ENCODE measurements at regions not wholly inside any gene's neighbourhood (a gene's known extent, or its start where the extent isn't known, plus 50 kb on each side); places are given as distances from the start of the nearest gene placed in this dataset.
"Not testable (repeated sequence)": the region's sequence is repeated elsewhere in the genome, so short reads cannot be mapped to it uniquely, and the experiment has no call there.

DNA sequence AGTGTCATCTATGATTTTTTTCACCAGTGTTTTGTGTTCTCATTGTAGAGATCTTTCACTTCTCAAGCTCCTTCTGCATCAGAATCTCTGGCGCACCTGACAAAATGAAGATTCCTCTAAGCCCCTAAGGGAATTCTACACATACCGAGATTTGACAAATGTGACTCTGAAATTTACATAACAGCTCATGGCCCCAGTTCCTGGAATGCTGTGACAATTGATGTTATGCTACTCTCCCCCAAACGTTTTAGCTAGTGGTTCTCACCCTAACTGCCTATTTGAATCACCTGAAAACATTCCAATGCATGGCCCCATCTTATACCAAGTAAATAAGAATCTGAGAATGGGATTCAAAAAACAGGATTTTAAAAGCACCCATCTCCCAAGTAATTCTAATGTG is 162.1 kb upstream of the FKBP1C start (continued):
- TF ChIP-seq ZNF138 (tag by site-specific recombination; IDR thresholded peaks at IDR 0.05; ENCODE audit: borderline replicate concordance) (no peak), ZFP37 (tag by site-specific recombination; IDR thresholded peaks at IDR 0.05) (no peak), EGR2 (tag by site-specific recombination; IDR thresholded peaks at IDR 0.05; ENCODE audit: low read depth) (no peak), KLF10 (tag by site-specific recombination; IDR thresholded peaks at IDR 0.05) (no peak)
- TF ChIP-seq, protein P1, sequence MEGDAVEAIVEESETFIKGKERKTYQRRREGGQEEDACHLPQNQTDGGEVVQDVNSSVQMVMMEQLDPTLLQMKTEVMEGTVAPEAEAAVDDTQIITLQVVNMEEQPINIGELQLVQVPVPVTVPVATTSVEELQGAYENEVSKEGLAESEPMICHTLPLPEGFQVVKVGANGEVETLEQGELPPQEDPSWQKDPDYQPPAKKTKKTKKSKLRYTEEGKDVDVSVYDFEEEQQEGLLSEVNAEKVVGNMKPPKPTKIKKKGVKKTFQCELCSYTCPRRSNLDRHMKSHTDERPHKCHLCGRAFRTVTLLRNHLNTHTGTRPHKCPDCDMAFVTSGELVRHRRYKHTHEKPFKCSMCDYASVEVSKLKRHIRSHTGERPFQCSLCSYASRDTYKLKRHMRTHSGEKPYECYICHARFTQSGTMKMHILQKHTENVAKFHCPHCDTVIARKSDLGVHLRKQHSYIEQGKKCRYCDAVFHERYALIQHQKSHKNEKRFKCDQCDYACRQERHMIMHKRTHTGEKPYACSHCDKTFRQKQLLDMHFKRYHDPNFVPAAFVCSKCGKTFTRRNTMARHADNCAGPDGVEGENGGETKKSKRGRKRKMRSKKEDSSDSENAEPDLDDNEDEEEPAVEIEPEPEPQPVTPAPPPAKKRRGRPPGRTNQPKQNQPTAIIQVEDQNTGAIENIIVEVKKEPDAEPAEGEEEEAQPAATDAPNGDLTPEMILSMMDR (tag by site-specific recombination; IDR thresholded peaks at IDR 0.05), result no peak

DNA sequence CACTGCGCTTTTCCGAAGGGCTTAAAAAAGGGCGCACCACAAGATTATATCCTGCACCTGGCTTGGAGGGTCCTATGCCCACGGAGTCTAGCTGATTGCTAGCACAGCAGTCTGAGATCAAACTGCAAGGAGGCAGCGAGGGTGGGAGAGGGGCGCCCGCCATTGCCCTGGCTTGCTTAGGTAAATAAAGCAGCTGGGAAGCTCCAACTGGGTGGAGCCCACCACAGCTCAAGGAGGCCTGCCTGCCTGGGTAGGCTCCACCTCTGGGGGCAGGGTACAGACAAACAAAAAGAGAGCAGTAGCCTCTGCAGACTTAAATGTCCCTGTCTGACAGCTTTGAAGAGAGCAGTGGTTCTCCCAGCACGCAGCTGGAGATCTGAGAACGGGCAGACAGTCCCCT is 158.1 kb upstream of the FKBP1C start:
- H3K4me3 ChIP-seq (ENCODE audit: low read depth, low read length); CTCF ChIA-PET; H3K4me1 ChIP-seq (ENCODE audit: control insufficient read depth, insufficient read depth, low read length); H3K36me3 ChIP-seq (ENCODE audit: control insufficient read depth in 2 of 2, insufficient read depth in 1 of 2, low read length in 2 of 2); H3K9me3 ChIP-seq (ENCODE audit: control insufficient read depth, insufficient read depth, low read depth, low read length); H3K27ac ChIP-seq (ENCODE audit: extremely low read depth, low read depth, low read length); POLR2A ChIA-PET: not testable (repeated sequence)

DNA sequence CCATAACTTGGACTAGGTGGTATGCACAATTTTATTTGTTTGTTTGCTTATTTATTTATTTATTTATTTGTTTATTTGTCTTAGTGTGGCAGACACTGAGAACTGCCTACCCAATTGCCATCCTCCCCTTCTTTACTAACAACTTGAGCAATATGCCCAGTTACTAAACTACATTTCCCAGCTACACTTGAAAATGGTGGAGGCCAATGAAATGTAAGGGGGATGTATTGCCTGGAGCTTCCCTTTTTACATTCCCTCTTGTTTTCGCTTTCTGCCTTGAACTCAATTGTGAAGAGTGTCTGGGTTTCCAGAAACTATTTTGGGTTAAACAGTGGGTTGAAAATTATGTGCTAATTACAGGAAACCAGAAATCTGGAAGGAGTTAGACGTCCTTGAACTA is 152.7 kb upstream of the FKBP1C start:
- no peak overlapping the region for H3K4me3 ChIP-seq (ENCODE audit: low read depth, low read length)
- ChIA-PET POLR2A (no interaction called here), CTCF (interaction anchor here (0.5 kb wide), 2 partner anchors 21 to 94 kb away, joined by 3 read pairs; no protein-coding TSS in a partner anchor)
- H3K27ac ChIP-seq (ENCODE audit: extremely low read depth, low read depth, low read length), result no peak overlapping the region
- H3K9me3 ChIP-seq (ENCODE audit: control insufficient read depth, insufficient read depth, low read depth, low read length), result no peaks in the 10 kb centered on the region; the same call in 1 of the 2 replicates
- H3K36me3 ChIP-seq (ENCODE audit: control insufficient read depth in 2 of 2, insufficient read depth in 1 of 2, low read length in 2 of 2), result no peaks in the 10 kb centered on the region
- TF ChIP-seq ZNF76 (tag by site-specific recombination; IDR thresholded peaks at IDR 0.05; ENCODE audit: borderline replicate concordance, low read depth) (no peak), ZNF311 (tag by site-specific recombination; IDR thresholded peaks at IDR 0.05; ENCODE audit: borderline replicate concordance) (no peak), MEIS1 (CRISPR knock-in tag; IDR thresholded peaks at IDR 0.05; ENCODE audit: borderline replicate concordance) (no peak), ZNF747 (tag by site-specific recombination; IDR thresholded peaks at IDR 0.05) (no peak), ZNF157 (tag by site-specific recombination; IDR thresholded peaks at IDR 0.05) (no peak), ZNF629 (tag by site-specific recombination; IDR thresholded peaks at IDR 0.05) (no peak), ZNF596 (tag by site-specific recombination; IDR thresholded peaks at IDR 0.05) (no peak), PRDM1 (tag by site-specific recombination; IDR thresholded peaks at IDR 0.05) (no peak), ZFP37 (tag by site-specific recombination; IDR thresholded peaks at IDR 0.05) (no peak), BCL11A (tag by site-specific recombination; IDR thresholded peaks at IDR 0.05; ENCODE audit: low read depth) (no peak), ZEB2 (tag by site-specific recombination; IDR thresholded peaks at IDR 0.05) (no peak), ZNF585B (tag by site-specific recombination; IDR thresholded peaks at IDR 0.05) (no peak)
- TF ChIP-seq, protein P1 (tag by site-specific recombination; IDR thresholded peaks at IDR 0.05), result no peak
- TF ChIP-seq, protein P2, sequence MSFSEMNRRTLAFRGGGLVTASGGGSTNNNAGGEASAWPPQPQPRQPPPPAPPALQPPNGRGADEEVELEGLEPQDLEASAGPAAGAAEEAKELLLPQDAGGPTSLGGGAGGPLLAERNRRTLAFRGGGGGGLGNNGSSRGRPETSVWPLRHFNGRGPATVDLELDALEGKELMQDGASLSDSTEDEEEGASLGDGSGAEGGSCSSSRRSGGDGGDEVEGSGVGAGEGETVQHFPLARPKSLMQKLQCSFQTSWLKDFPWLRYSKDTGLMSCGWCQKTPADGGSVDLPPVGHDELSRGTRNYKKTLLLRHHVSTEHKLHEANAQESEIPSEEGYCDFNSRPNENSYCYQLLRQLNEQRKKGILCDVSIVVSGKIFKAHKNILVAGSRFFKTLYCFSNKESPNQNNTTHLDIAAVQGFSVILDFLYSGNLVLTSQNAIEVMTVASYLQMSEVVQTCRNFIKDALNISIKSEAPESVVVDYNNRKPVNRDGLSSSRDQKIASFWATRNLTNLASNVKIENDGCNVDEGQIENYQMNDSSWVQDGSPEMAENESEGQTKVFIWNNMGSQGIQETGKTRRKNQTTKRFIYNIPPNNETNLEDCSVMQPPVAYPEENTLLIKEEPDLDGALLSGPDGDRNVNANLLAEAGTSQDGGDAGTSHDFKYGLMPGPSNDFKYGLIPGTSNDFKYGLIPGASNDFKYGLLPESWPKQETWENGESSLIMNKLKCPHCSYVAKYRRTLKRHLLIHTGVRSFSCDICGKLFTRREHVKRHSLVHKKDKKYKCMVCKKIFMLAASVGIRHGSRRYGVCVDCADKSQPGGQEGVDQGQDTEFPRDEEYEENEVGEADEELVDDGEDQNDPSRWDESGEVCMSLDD (tag by site-specific recombination; IDR thresholded peaks at IDR 0.05), result no peak
- no peaks in the 10 kb centered on the region for H3K4me1 ChIP-seq (ENCODE audit: control insufficient read depth, insufficient read depth, low read length)
